Loucy (cell line): ENCODE measurements at regions not wholly inside any gene's neighbourhood (a gene's known extent, or its start where the extent isn't known, plus 50 kb on each side); places are given as distances from the start of the nearest gene placed in this dataset.

ENCODE experiments used
- H2AFZ ChIP-seq: fragments of 200-600 bp; sonication (generic); 2 replicates; pipeline ENCODE4 v1.6.0; 2016; ENCODE audit warnings: antibody characterized with exemption, mild to moderate bottlenecking, low read length, moderate library complexity
- H3F3A ChIP-seq: fragments of 200-600 bp; 2 replicates; pipeline ENCODE4 v1.6.0; 2016; ENCODE audit warnings: antibody characterized with exemption, low read depth, mild to moderate bottlenecking
- H3K27me3 ChIP-seq: fragments of 200-600 bp; sonication (generic); 2 replicates; pipeline ENCODE4 v1.6.1; 2014; ENCODE audit warnings: low read length, mild to moderate bottlenecking; ENCODE audit not compliant: insufficient read depth, poor library complexity, severe bottlenecking
- H3K36me3 ChIP-seq: fragments of 200-600 bp; sonication (generic); 2 replicates; pipeline ENCODE4 v1.6.1; 2016; ENCODE audit warnings: low read length; ENCODE audit not compliant: insufficient read depth
- H3K4me1 ChIP-seq: fragments of 200-600 bp; sonication (generic); 2 replicates; pipeline ENCODE4 v1.5.1; 2014; ENCODE audit warnings: low read length, mild to moderate bottlenecking; ENCODE audit not compliant: insufficient read depth, poor library complexity, severe bottlenecking
- H3K4me2 ChIP-seq: fragments of 200-600 bp; sonication (generic); 2 replicates; pipeline ENCODE4 v1.6.0; 2014; ENCODE audit warnings: antibody characterized with exemption, low read length, low read depth, mild to moderate bottlenecking; ENCODE audit not compliant: poor library complexity, severe bottlenecking
- H3K4me3 ChIP-seq: fragments of 200-600 bp; sonication (generic); 2 replicates; pipeline ENCODE4 v1.5.1; 2014; ENCODE audit warnings: low read length, mild to moderate bottlenecking, mixed read lengths; ENCODE audit not compliant: poor library complexity, severe bottlenecking
- H3K79me2 ChIP-seq: fragments of 200-600 bp; sonication (generic); 2 replicates; pipeline ENCODE4 v1.6.1; 2014; ENCODE audit warnings: low read length; ENCODE audit not compliant: insufficient read depth
- H3K9ac ChIP-seq: fragments of 200-600 bp; sonication (generic); 2 replicates; pipeline ENCODE4 v1.6.0; 2014; ENCODE audit warnings: mild to moderate bottlenecking, low read depth, low read length, moderate library complexity; ENCODE audit not compliant: poor library complexity, severe bottlenecking
- H3K9me2 ChIP-seq: fragments of 200-600 bp; sonication (generic); replicated peaks from 2 replicates; pipeline ENCODE4 v1.6.1; 2016; ENCODE audit warnings: low read depth, low read length, mixed read lengths
- H3K9me3 ChIP-seq: fragments of 200-600 bp; sonication (generic); 2 replicates; pipeline ENCODE4 v1.6.1; 2014; ENCODE audit warnings: mild to moderate bottlenecking, antibody characterized with exemption, low read length, low read depth; ENCODE audit not compliant: insufficient read depth
- H4K20me1 ChIP-seq: fragments of 200-600 bp; sonication (generic); 2 replicates; pipeline ENCODE4 v1.6.0; 2014; ENCODE audit warnings: antibody characterized with exemption, low read length, mild to moderate bottlenecking; ENCODE audit not compliant: insufficient read depth, poor library complexity, severe bottlenecking
- CTCF ChIP-seq: fragments of 200-600 bp; sonication (generic); conservative IDR thresholded peaks from 2 replicates; pipeline ENCODE4 v1.5.1; 2014; ENCODE audit warnings: mild to moderate bottlenecking, antibody characterized with exemption, low read length
- EZH2phosphoT487 ChIP-seq: fragments of 200-600 bp; IDR thresholded peaks from 2 replicates; pipeline ENCODE4 v1.6.1; 2018; ENCODE audit warnings: antibody characterized with exemption, mild to moderate bottlenecking, moderate library complexity, borderline replicate concordance

GRCh38 chr2:153641046-153641445 is 162.5 kb upstream of the RPRM start:
- no peak overlapping the region for H2AFZ ChIP-seq
- H3K9me3 ChIP-seq, result no peaks in the 10 kb centered on the region
- no peak overlapping the region for H3K4me2 ChIP-seq
- no peaks in the 10 kb centered on the region for H3K4me1 ChIP-seq
- no peaks in the 10 kb centered on the region for H3K79me2 ChIP-seq
- no peak overlapping the region for H3K9ac ChIP-seq
- no peaks in the 10 kb centered on the region for H3K27me3 ChIP-seq
- H3K9me2 ChIP-seq, result no peaks in the 10 kb centered on the region
- H3F3A ChIP-seq, result no peaks in the 10 kb centered on the region
- H4K20me1 ChIP-seq, result no peaks in the 10 kb centered on the region
- no peaks in the 10 kb centered on the region for H3K36me3 ChIP-seq
- TF ChIP-seq EZH2phosphoT487 (no peak), CTCF (no peak)
- H3K4me3 ChIP-seq, result no peak overlapping the region

- TF ChIP-seq EZH2phosphoT487 (no peak), CTCF (no peak)
Observed at GRCh38 chr2:153644955-153645354, 166.4 kb upstream of the RPRM start.

GRCh38 chr2:153645599-153645998 is 167.0 kb upstream of the RPRM start:
- no peaks in the 10 kb centered on the region for H3K9me3 ChIP-seq
- TF ChIP-seq EZH2phosphoT487, result no peak
- no peak for TF ChIP-seq CTCF
- H3K4me1 ChIP-seq, result no peaks in the 10 kb centered on the region
- no peaks in the 10 kb centered on the region for H3K27me3 ChIP-seq
- no peaks in the 10 kb centered on the region for H3K36me3 ChIP-seq
- H3K4me3 ChIP-seq, result no peak overlapping the region
- no peaks in the 10 kb centered on the region for H3K79me2 ChIP-seq
- H4K20me1 ChIP-seq, result no peaks in the 10 kb centered on the region
- H3F3A ChIP-seq, result no peaks in the 10 kb centered on the region
- no peak overlapping the region for H3K9ac ChIP-seq
- H3K9me2 ChIP-seq, result no peaks in the 10 kb centered on the region
- no peak overlapping the region for H3K4me2 ChIP-seq
- no peak overlapping the region for H2AFZ ChIP-seq

More at GRCh38 chr2:153644955-153645354, 166.4 kb upstream of the RPRM start:
- no peaks in the 10 kb centered on the region for H3K36me3 ChIP-seq
- no peaks in the 10 kb centered on the region for H4K20me1 ChIP-seq
- H3K4me2 ChIP-seq, result no peak overlapping the region
- no peak overlapping the region for H2AFZ ChIP-seq
- H3F3A ChIP-seq, result no peaks in the 10 kb centered on the region
- no peaks in the 10 kb centered on the region for H3K4me1 ChIP-seq
- H3K9me3 ChIP-seq, result no peaks in the 10 kb centered on the region
- H3K4me3 ChIP-seq, result no peak overlapping the region
- no peaks in the 10 kb centered on the region for H3K9me2 ChIP-seq
- no peaks in the 10 kb centered on the region for H3K79me2 ChIP-seq
- H3K9ac ChIP-seq, result no peak overlapping the region
- H3K27me3 ChIP-seq, result no peaks in the 10 kb centered on the region
